KBM-7 (cell line): ENCODE measurements at regions not wholly inside any gene's neighbourhood (a gene's known extent, or its start where the extent isn't known, plus 50 kb on each side); places are given as distances from the start of the nearest gene placed in this dataset.

Experiments
- DNase-seq: peaks from one replicate; pipeline ENCODE4 v3.0.0-alpha.2; 2015
- in situ Hi-C: fragments of 300-500 bp; cut with MboI; formaldehyde crosslinking; loops from 2 replicates; pipeline ENCODE4 v1.14.3; 2020; ENCODE audit warnings: low sequenced_read_pairs, low pct_unique_long_range_greater_than_20kb, mixed read lengths

DNA sequence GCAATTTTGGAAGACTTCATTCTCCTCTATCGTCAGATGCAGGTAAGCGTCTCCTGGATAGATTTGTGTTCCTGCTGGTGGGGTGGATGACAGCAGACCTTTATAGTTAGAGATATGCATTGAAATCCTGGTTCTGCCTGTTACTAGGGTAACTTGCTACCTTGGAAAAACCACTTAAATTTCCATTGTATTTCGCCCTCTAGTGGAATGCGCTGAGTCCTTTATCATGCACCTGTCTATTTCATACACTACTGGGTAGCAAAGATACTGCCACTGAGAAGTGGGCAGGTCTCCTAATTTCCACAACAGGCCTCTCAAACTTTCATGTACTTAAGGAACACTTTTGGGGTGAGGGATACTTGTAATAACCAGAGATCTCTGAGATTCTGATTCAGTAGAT is 209.5 kb upstream of the SUCLG2 start:
- in situ Hi-C loops: no loop called here
- peak; percentile 18 for DNase-seq

DNA sequence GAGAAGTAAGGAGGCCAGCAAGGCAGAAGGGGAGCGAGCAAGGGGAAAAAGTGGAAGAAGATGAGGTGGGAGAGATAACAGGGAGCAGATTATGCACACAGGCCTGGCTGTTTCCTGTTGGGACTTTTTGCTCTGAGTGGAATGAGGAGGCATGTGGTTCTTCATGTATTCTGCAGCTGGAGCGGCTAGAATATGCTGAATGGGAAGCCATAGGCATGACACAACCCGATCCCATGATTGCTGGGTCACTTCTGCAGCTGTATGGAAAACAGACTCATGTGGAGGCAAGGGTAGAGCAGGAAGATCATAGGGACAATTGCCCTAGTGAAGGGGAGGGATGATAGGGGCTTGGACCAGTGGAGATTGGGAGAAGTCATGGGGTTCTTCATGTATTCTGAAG is 206.0 kb upstream of the SUCLG2 start:
- no peak for DNase-seq
- in situ Hi-C loops: no loop called here

DNA sequence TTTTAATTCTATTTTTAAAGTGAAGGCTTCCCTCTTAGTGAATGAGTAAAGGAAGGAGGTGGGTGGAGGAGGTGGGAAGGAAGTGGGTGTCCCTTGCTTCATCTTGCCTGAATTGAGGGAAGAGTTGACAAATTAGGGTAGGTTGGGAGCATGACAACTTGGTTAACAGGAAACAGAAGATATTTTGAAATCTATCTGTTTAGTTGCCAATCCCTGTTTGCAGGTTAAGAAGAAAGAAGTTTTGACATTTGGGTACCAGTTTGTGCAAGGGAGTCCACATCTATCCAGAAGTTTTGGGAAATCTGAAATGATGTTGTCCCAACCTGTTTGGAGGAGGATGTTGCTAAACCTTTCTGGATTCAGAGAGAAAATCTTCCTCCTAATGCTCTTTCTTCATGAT is 204.1 kb upstream of the SUCLG2 start:
- in situ Hi-C loops: no loop called here

DNA sequence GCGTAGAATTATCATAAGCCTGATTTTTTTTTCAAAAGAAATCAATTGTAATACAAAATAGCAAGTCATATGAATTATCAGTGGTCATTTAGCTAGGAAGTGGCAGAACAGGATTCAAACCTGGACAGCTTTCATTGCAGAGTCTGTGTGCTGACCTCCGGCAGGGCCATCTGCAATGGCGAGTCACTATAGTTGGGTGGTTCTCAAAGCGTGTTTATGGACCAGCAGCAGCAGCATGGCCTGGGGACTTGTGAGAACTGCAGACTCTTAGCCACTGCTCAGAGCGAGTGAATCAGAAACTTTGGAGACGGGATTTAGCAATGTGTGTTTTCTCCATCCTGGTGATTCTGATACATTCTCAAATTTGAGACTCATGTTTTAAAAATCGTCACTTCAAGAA is 202.3 kb upstream of the SUCLG2 start:
- in situ Hi-C loops: no loop called here
- no peak for DNase-seq

More for the DNA sequence above, 204.1 kb upstream of the SUCLG2 start:
- no peak for DNase-seq

DNA sequence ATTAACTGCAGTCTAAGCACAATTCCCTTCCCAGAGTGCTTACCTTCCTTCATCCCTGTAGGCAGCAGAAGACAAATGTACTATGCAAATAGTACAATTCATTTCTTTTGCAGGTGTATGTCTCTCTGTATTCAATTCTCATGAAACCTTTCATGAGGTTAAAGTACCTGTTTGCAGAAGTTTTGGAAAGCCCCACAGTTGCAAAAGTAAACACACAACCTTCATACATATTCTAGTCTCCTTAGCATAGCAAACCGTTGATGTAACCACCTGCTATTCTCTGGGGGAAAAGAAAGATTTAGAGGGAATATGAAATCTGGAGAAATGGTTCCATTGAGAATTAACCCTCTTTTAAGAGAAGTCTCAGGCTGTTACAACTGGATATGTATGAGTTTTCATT is 200.3 kb upstream of the SUCLG2 start:
- in situ Hi-C loops: no loop called here
- DNase-seq: no peak

DNA sequence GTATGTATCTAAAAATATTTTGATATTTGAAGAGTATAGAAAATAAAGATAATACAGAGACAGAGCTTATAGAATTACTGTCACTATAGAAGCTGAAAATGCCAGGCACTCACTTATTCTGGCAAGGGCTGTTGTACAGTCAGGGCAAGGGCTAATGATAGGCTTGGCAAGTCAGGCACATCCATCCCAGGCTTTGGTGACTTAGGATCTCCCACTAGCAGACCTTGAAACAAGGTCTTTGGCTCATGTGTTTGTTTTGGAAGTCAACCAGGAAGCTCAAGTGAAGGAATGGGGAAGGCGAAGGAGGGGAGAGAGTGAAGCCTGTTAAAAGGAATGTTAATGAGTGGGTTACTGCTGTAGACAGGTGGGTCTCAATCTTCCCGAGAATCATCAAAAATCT is 199.1 kb upstream of the SUCLG2 start:
- in situ Hi-C loops: no loop called here
- DNase-seq: no peak

DNA sequence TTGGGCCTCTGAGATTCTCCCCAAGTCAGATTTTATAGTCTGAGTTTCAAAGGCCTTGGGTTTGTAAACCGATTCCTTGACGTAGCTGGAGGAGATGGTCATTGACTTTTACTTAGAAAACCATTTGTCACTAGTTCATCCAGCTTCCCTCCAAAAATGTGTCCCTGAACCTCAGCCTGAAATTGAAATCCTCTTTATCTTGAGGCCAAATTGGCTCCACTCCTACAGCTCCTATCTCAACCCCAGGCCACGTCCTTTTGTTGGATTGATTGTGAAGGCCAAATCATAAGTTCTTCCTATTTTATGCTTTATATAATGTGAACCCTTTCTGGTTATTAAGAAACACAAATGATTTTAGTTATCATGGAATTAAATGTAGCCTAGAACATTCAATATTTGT is 193.9 kb upstream of the SUCLG2 start:
- in situ Hi-C loops: no loop called here
- DNase-seq: no peak

DNA sequence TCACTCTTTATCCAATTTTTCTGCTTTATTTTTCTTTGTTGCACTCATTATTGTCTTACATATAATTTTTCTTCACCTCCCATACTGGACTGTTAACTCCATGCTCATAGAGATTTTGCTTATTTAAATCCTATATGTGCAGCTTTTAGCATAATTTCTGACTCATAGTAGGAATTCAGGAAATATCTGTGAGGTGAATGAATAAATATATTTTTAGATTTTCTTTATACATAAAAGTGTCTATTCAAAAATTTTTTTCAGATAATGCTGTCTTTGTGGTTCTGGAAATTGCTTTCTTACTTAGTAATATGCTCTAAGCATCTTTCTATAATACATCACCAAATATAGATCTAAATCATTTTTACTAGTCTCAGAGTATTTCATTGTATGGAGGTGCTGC is 191.8 kb upstream of the SUCLG2 start:
- DNase-seq: no peak
- in situ Hi-C loops: no loop called here

DNA sequence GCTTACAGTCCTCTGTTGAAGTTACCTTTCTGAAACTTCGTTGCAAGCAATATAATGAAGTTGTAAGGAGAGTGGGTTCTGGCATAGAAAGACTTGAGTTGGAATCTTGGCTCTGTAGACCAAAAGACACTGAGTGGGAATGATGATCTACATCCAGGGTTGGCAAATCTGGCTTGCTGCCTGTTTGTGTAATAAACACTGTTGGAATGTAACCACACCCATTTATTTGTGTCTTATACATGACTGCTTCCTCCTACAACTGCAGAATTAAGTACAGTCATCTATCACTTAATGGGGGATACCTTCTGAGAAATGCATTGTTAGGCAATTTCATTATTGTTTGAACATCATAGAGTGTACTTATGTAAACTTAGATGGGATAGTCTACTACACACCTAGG is 178.4 kb upstream of the SUCLG2 start:
- in situ Hi-C loops: no loop called here
- no peak for DNase-seq

DNA sequence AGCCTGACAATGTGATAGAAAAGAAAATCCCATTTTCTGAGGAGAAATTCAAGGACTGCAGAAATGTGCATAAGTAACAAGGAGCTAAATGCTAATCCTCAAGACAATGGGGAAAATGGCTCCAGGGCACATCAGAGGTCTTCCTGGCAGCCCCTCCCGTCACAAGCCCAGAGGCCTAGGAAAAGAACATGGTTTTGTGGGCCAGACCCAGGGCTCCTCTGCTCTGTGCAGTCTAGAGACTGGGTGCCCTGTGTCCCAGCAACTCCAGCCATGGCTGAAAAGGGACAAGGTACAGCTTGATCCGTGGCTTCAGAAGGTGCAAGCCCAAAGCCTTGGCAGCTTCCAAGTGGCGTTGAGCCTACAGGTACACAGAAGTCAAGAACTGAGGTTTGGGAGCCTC is 176.8 kb upstream of the SUCLG2 start:
- no peak for DNase-seq
- in situ Hi-C loops: no loop called here

DNA sequence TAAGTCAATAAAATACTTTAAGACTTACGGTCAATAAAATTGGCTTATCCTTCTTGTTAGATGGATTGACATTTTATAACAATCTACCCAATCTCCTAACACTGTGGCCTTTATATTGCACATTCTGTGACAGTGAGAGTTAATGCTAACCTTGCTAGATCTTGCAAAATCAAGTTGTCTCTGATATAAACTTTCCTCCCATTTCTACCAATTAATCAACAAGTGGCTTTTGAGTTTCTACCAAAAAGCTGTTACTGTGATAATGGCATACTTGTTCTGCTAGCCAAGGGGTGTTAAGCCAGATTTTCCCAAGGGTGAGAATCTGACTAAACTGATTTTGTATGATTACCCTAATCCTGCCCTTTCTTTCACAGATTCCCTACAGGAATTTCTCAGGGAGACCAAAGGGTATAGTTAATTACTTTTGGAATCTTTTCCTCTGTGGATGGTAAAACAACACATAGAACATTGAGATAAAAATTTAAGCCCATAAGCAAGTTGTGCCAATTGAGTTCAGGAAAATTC is 174.1 kb upstream of the SUCLG2 start:
- DNase-seq: no peak
- in situ Hi-C loops: no loop called here

DNA sequence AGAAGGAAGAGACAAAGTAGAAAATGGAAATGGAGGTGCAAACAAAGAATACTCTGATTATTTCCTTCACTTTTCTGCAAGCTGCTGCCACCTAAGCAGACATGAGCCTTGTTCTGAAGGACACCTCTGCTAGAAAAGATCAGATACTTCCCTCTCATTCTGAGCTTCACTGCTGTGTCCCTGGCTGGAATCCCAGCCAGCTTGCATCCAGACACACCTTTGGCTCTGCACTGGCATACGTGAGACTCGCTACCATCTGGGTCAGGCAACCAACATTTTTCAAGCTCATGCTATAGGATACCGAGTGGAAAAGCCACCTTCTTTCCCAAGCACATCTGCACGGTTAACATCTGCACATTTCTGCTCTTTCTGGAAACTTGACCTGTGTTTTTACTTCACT is 166.7 kb upstream of the SUCLG2 start:
- in situ Hi-C loops: no loop called here
- no peak for DNase-seq

DNA sequence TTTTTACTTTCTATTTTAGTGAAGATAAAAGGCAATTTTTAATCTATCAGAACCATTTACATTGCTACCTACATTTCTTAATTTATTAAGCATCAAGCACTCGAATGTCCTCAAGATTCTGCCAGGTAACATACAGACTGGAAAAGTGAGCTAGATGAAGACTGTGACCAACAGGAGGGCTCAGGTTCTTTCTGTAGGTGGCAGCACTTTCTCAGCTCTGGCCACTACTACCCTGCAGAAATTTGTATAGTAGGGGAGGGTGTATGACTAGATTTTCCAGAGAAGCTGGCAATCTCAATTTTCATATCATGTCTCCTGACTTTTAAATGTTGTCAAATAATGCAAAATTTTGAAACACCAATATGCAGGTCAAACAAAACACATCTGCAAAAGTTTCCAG is 165.0 kb upstream of the SUCLG2 start:
- DNase-seq: peak; percentile 0
- in situ Hi-C loops: no loop called here

DNA sequence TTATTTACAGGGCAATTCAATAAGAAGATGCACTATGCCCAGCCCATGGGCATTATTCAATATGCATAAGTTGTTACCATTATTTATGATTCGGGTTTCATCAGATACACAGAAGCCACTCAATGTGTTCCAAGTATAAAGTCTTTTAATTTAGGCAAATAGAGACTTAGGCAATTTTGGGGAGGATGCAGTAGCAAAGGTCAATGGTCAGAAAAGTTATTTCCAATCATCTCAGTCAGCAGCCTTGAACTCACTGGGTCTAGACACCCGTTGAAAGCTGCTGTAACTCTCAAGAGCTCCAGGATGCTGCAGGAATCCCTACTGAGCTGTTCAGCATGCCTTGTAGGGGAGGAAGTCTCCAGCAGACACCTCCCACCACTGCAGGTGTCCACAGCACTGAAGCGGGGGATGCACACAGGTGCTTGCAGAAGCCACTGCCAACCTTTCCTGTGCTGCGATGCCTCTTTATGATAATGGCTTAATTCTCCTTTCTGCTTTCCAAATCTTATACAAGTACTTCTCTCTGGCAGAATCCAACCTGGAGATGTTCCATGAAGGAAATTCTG is 155.0 kb upstream of the SUCLG2 start:
- in situ Hi-C loops: no loop called here
- no peak for DNase-seq

DNA sequence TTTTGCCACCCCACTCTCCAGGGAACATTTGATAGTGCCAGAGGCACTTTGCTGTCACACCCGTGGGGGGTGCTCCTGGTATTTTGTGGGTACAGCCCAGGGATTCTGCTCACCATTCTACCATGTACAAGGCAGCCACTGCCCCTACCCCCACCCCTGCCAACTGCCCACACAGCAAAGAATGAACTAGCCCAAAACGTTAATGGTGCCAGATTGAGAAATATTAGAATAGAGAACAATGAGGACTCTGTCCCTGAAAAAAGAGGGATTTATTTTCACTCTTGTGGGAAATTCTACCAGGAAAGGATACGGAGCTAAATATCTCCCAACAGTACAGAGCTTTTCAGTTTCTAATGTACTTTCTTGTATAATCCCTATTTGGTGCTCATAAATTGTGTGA is 154.5 kb upstream of the SUCLG2 start:
- no peak for DNase-seq
- in situ Hi-C loops: no loop called here

DNA sequence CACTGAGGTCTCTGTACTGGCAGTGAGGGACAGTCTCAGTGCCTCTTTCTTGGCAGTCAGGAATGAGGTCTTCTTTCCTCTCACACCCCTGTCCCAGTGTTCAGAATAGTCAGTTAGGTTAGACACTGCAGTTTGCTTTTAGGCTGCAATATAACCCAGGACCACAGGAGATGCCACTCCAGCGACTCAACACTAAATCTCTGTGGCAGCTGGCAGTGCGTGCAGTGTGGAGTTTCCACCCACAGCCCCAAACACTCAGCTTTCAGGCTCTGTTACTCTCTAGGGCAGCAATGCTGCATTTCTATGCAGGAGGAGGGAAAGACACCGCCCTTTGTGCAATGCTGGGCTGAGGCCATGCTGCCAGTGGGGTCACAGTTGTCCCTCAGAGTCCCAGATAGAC is 150.2 kb upstream of the SUCLG2 start:
- no peak for DNase-seq
- in situ Hi-C loops: no loop called here

DNA sequence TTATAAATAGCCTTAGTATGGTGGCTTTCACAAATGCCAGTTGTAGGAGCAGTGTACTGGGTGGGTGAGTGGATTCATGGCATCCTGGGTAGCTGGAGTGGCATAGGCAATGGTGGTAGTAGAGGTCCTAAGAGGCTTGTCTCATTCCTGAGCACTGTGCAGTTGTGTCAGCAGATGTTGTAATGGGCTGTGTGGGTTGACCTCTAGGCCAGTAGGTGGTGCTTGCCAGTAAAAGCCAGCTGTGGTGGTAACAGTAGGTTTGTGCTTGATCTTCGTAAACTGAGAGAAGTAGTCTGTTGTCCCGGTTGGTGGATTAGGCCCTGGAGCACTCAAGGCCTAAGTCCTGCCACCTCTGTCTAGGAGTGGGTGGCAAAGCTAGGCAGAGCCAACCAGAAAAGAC is 149.7 kb upstream of the SUCLG2 start:
- in situ Hi-C loops: no loop called here
- no peak for DNase-seq

DNA sequence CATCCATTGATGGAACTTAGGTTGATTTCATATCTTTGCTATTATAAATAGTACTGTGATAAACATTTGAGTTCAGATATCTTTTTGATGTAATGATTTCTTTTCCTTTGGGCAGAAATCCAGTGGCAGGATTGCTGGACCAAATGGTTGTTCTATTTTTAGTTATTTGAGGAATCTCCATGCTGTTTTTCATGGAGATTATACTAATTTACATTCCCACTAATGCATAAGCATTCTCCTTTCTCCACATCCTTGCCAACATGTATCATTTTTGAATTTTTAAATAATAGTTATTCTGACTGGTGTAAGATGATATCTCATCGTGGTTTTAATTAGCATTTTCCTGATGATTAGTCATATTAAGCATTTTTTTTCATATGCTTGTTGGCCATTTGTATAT is 144.0 kb upstream of the SUCLG2 start:
- in situ Hi-C loops: loop anchor here (25.0 kb wide), 1 partner anchor 411 kb away; no protein-coding TSS in a partner anchor
- DNase-seq: no peak

DNA sequence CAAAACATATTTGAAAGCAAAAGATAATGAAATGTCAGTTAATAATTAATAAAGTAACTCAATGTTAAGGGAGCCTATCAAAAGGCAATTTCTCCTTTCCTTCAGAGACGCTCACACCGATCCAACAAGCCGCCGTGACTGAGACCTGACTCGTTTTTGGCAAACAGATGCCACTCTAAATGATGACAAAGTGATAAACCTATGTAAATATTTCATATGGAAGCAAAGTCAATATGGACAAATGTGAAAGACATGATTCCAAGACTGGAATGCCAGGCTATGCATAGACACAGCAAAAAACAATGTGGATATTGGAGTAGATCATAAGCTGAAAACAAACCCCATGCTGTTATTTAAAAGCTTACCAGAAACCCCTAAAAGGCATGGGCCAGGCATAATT is 137.2 kb upstream of the SUCLG2 start:
- in situ Hi-C loops: loop anchor here (25.0 kb wide), 1 partner anchor 404 kb away; no protein-coding TSS in a partner anchor
- no peak for DNase-seq

DNA sequence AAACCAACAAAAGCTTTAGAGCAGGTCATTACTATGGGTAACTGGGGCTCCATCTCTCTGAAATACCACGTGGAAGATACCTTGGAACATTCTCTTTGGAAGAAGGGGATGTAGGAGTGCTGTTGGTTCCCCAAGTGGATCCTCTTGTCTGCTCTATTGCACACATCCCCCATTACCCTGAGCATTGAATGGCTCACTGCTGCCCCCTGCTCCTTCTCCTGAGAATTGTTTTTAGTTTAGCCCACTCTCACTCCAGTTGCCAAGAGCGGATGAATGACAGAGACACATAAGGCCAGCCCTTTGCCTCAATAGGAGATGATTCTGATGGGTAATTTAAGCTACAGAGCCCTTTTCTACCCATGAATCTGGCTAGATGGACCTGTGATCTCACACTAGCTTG is 135.6 kb upstream of the SUCLG2 start:
- peak; percentile 71 for DNase-seq
- in situ Hi-C loops: loop anchor here (25.0 kb wide), 1 partner anchor 403 kb away; no protein-coding TSS in a partner anchor

DNA sequence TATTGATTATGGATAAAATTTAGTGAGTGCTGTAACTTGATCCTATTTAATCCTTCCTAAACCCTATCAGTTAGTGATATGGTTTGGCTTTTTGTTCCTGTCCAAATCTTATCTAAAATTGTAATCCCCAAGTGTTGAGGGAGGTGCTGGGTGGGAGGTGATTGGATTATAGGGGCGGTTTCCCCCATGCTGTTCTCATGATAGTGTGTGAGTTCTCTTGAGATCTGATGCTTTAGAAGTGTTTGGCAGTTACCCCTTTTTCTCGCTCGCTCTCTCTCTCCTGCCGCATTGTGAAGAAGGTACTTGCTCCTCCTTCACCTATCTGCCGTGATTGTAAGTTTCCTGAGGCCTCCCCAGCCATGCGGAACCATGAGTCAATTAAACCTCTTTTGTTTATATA is 134.0 kb upstream of the SUCLG2 start:
- no peak for DNase-seq
- in situ Hi-C loops: loop anchor here (25.0 kb wide), 1 partner anchor 401 kb away; no protein-coding TSS in a partner anchor
